Stomach smooth muscle (tissue), 2 donors: ENCODE measurements at regions not wholly inside any gene's neighbourhood (a gene's known extent, or its start where the extent isn't known, plus 50 kb on each side); places are given as distances from the start of the nearest gene placed in this dataset.
"Not testable (repeated sequence)": the region's sequence is repeated elsewhere in the genome, so short reads cannot be mapped to it uniquely, and the experiment has no call there.

ENCODE experiments used
- H3K27ac ChIP-seq: one replicate; pipeline ENCODE4 v1.7.0; 2013; ENCODE audit warnings: mild to moderate bottlenecking, low read length, inconsistent platforms
- H3K27me3 ChIP-seq, 2 donors: one replicate each; pipeline ENCODE4 v1.7.0; 2013; ENCODE audit warnings: low read length in 2 of 2; ENCODE audit not compliant: insufficient read depth in 2 of 2, control insufficient read depth in 1 of 2
- H3K36me3 ChIP-seq, 2 donors: one replicate each; pipeline ENCODE4 v1.7.0; 2013; ENCODE audit warnings: low read length in 2 of 2; ENCODE audit not compliant: control insufficient read depth in 2 of 2, insufficient read depth in 2 of 2
- H3K4me1 ChIP-seq: one replicate; pipeline ENCODE4 v1.7.0; 2013; ENCODE audit warnings: low read length; ENCODE audit not compliant: control insufficient read depth, insufficient read depth
- H3K4me3 ChIP-seq, 2 donors: one replicate each; pipeline ENCODE4 v1.7.0; 2013; ENCODE audit warnings: low read length in 2 of 2
- H3K9ac ChIP-seq, 2 donors: one replicate each; pipeline ENCODE4 v1.7.0; 2013; ENCODE audit warnings: low read length in 2 of 2, mild to moderate bottlenecking in 1 of 2
- H3K9me3 ChIP-seq, 2 donors: one replicate each; pipeline ENCODE4 v1.7.0; 2013; ENCODE audit warnings: low read length in 2 of 2; ENCODE audit not compliant: control insufficient read depth in 2 of 2
- donor health status: healthy.
- donor health status: Pancreatic carcinoma.

- H3K4me1 ChIP-seq = no peaks in the 10 kb centered on the region
- no peak overlapping the region for H3K9ac ChIP-seq
- no peak overlapping the region for H3K27ac ChIP-seq
These were observed 126.5 kb downstream of the UTRN start for GRCh38 chr6:144411531-144412165.

GRCh38 chr6:144413418-144413817 lies 128.3 kb downstream of the UTRN start:
- Histone ChIP-seq H3K4me1 (no peaks in the 10 kb centered on the region), H3K27ac (no peak overlapping the region), H3K4me3 (no peak overlapping the region), H3K9me3 (no peaks in the 10 kb centered on the region), H3K36me3 (no peaks in the 10 kb centered on the region), H3K9ac (no peak overlapping the region), H3K27me3 (no peaks in the 10 kb centered on the region)

More at GRCh38 chr6:144411531-144412165, 126.5 kb downstream of the UTRN start:
- no peaks in the 10 kb centered on the region for H3K9me3 ChIP-seq
- H3K4me3 ChIP-seq = no peak overlapping the region
- H3K27me3 ChIP-seq = no peaks in the 10 kb centered on the region
- H3K36me3 ChIP-seq = no peaks in the 10 kb centered on the region

GRCh38 chr6:144415014-144415413 lies 129.9 kb downstream of the UTRN start:
- no peaks in the 10 kb centered on the region for H3K27me3 ChIP-seq
- no peaks in the 10 kb centered on the region for H3K4me1 ChIP-seq
- no peaks in the 10 kb centered on the region for H3K9me3 ChIP-seq
- H3K4me3 ChIP-seq = no peak overlapping the region
- H3K27ac ChIP-seq = no peak overlapping the region
- no peak overlapping the region for H3K9ac ChIP-seq
- no peaks in the 10 kb centered on the region for H3K36me3 ChIP-seq

GRCh38 chr6:144415835-144416237 lies 130.7 kb downstream of the UTRN start:
- Histone ChIP-seq H3K4me3 (no peak overlapping the region), H3K4me1 (no peaks in the 10 kb centered on the region), H3K27ac (no peak overlapping the region), H3K9ac (no peak overlapping the region), H3K9me3 (no peaks in the 10 kb centered on the region), H3K36me3 (no peaks in the 10 kb centered on the region), H3K27me3 (no peaks in the 10 kb centered on the region)

- no peak overlapping the region for H3K27ac ChIP-seq
- no peaks in the 10 kb centered on the region for H3K9me3 ChIP-seq
- H3K36me3 ChIP-seq = no peaks in the 10 kb centered on the region
- H3K4me1 ChIP-seq = no peaks in the 10 kb centered on the region
- no peaks in the 10 kb centered on the region for H3K27me3 ChIP-seq
- H3K4me3 ChIP-seq = no peak overlapping the region
- H3K9ac ChIP-seq = no peak overlapping the region
These were observed 131.1 kb downstream of the UTRN start for GRCh38 chr6:144416244-144416643.

GRCh38 chr6:144416773-144417172 lies 131.6 kb downstream of the UTRN start:
- Histone ChIP-seq H3K9ac (no peak overlapping the region), H3K4me3 (no peak overlapping the region), H3K36me3 (no peaks in the 10 kb centered on the region), H3K9me3 (no peaks in the 10 kb centered on the region), H3K4me1 (no peaks in the 10 kb centered on the region), H3K27me3 (no peaks in the 10 kb centered on the region), H3K27ac (no peak overlapping the region)

GRCh38 chr6:144417681-144418080 lies 132.5 kb downstream of the UTRN start:
- no peaks in the 10 kb centered on the region for H3K9me3 ChIP-seq
- no peaks in the 10 kb centered on the region for H3K36me3 ChIP-seq
- H3K4me3 ChIP-seq = no peak overlapping the region
- H3K27me3 ChIP-seq = no peaks in the 10 kb centered on the region
- H3K9ac ChIP-seq = no peak overlapping the region
- no peak overlapping the region for H3K27ac ChIP-seq
- no peaks in the 10 kb centered on the region for H3K4me1 ChIP-seq

- Histone ChIP-seq H3K36me3 (peaks cover 8 to 10% of the 10 kb centered on the region in 2 donors), H3K27me3 (no peaks in the 10 kb centered on the region), H3K4me1 (no peaks in the 10 kb centered on the region), H3K4me3 (no peak overlapping the region), H3K9me3 (no peaks in the 10 kb centered on the region), H3K9ac (no peak overlapping the region), H3K27ac (no peak overlapping the region)
These were observed 133.9 kb downstream of the UTRN start for GRCh38 chr6:144418959-144419545.

- H3K4me3 ChIP-seq = no peak overlapping the region
- no peaks in the 10 kb centered on the region for H3K27me3 ChIP-seq
- no peak overlapping the region for H3K9ac ChIP-seq
- H3K27ac ChIP-seq = no peak overlapping the region
- H3K36me3 ChIP-seq = peaks cover 15 to 17% of the 10 kb centered on the region in 2 donors
- no peaks in the 10 kb centered on the region for H3K9me3 ChIP-seq
- H3K4me1 ChIP-seq = no peaks in the 10 kb centered on the region
These were observed 138.0 kb downstream of the UTRN start for GRCh38 chr6:144423167-144423566.

GRCh38 chr6:144429753-144430152 lies 144.6 kb downstream of the UTRN start:
- Histone ChIP-seq H3K27ac (no peak overlapping the region), H3K4me1 (no peaks in the 10 kb centered on the region), H3K9me3 (no peaks in the 10 kb centered on the region), H3K4me3 (no peak overlapping the region), H3K36me3 (peaks cover 11 to 12% of the 10 kb centered on the region in 2 donors), H3K27me3 (no peaks in the 10 kb centered on the region), H3K9ac (no peak overlapping the region)

- H3K27me3 ChIP-seq, H3K9ac ChIP-seq, H3K4me3 ChIP-seq, H3K9me3 ChIP-seq, H3K27ac ChIP-seq, H3K4me1 ChIP-seq: not testable (repeated sequence)
- H3K36me3 ChIP-seq = peaks cover 17 to 24% of the 10 kb centered on the region in 2 donors
These were observed 148.3 kb downstream of the UTRN start for GRCh38 chr6:144433446-144433845.
